ENCODE measurements at regions not wholly inside any gene's neighbourhood (a gene's known extent, or its start where the extent isn't known, plus 50 kb on each side); places are given as distances from the start of the nearest gene placed in this dataset.

- Histone ChIP-seq H3K4me3 (ENCODE audit: insufficient read depth, low read depth, low read length, poor library complexity, severe bottlenecking) (no peak overlapping the region), H3K27ac (ENCODE audit: insufficient read depth, low read length, poor library complexity, severe bottlenecking) (no peak overlapping the region), H3K4me1 (ENCODE audit: control insufficient read depth, insufficient read depth, low read length, poor library complexity, severe bottlenecking) (no peaks in the 10 kb centered on the region), H3K9me3 (ENCODE audit: control insufficient read depth, low read length) (no peaks in the 10 kb centered on the region), H3K27me3 (replicated peaks; ENCODE audit: control insufficient read depth, insufficient read depth, low read length, poor library complexity, severe bottlenecking) (no peaks in the 10 kb centered on the region), H3K36me3 (ENCODE audit: control insufficient read depth, insufficient read depth, low read length) (no peaks in the 10 kb centered on the region)
- DNase-seq: no peak
Observed at GRCh38 chr10:111481261-111481826, 404.5 kb downstream of the ADRA2A start.

- Histone ChIP-seq H3K27me3 (replicated peaks; ENCODE audit: control insufficient read depth, insufficient read depth, low read length, poor library complexity, severe bottlenecking) (no peaks in the 10 kb centered on the region), H3K36me3 (ENCODE audit: control insufficient read depth, insufficient read depth, low read length) (no peaks in the 10 kb centered on the region), H3K9me3 (ENCODE audit: control insufficient read depth, low read length) (no peaks in the 10 kb centered on the region), H3K27ac (ENCODE audit: insufficient read depth, low read length, poor library complexity, severe bottlenecking) (no peak overlapping the region), H3K4me3 (ENCODE audit: insufficient read depth, low read depth, low read length, poor library complexity, severe bottlenecking) (no peak overlapping the region), H3K4me1 (ENCODE audit: control insufficient read depth, insufficient read depth, low read length, poor library complexity, severe bottlenecking) (no peaks in the 10 kb centered on the region)
- DNase-seq: no peak
Observed at GRCh38 chr10:111481866-111482265, 405.0 kb downstream of the ADRA2A start.

GRCh38 chr10:111482621-111483216 lies 405.9 kb downstream of the ADRA2A start:
- Histone ChIP-seq H3K9me3 (ENCODE audit: control insufficient read depth, low read length) (no peaks in the 10 kb centered on the region), H3K36me3 (ENCODE audit: control insufficient read depth, insufficient read depth, low read length) (no peaks in the 10 kb centered on the region), H3K27me3 (replicated peaks; ENCODE audit: control insufficient read depth, insufficient read depth, low read length, poor library complexity, severe bottlenecking) (no peaks in the 10 kb centered on the region), H3K4me3 (ENCODE audit: insufficient read depth, low read depth, low read length, poor library complexity, severe bottlenecking) (no peak overlapping the region), H3K4me1 (ENCODE audit: control insufficient read depth, insufficient read depth, low read length, poor library complexity, severe bottlenecking) (no peaks in the 10 kb centered on the region), H3K27ac (ENCODE audit: insufficient read depth, low read length, poor library complexity, severe bottlenecking) (no peak overlapping the region)
- DNase-seq: no peak

GRCh38 chr10:111485767-111486166 lies 408.9 kb downstream of the ADRA2A start:
- no peak overlapping the region for H3K27ac ChIP-seq (ENCODE audit: insufficient read depth, low read length, poor library complexity, severe bottlenecking)
- DNase-seq: no peak
- H3K9me3 ChIP-seq (ENCODE audit: control insufficient read depth, low read length): no peaks in the 10 kb centered on the region
- no peaks in the 10 kb centered on the region for H3K27me3 ChIP-seq (replicated peaks; ENCODE audit: control insufficient read depth, insufficient read depth, low read length, poor library complexity, severe bottlenecking)
- H3K4me3 ChIP-seq (ENCODE audit: insufficient read depth, low read depth, low read length, poor library complexity, severe bottlenecking): no peak overlapping the region
- no peaks in the 10 kb centered on the region for H3K4me1 ChIP-seq (ENCODE audit: control insufficient read depth, insufficient read depth, low read length, poor library complexity, severe bottlenecking)
- H3K36me3 ChIP-seq (ENCODE audit: control insufficient read depth, insufficient read depth, low read length): no peaks in the 10 kb centered on the region

- no peaks in the 10 kb centered on the region for H3K36me3 ChIP-seq (ENCODE audit: control insufficient read depth, insufficient read depth, low read length)
- no peak overlapping the region for H3K27ac ChIP-seq (ENCODE audit: insufficient read depth, low read length, poor library complexity, severe bottlenecking)
- H3K27me3 ChIP-seq (replicated peaks; ENCODE audit: control insufficient read depth, insufficient read depth, low read length, poor library complexity, severe bottlenecking): no peaks in the 10 kb centered on the region
- no peak for DNase-seq
- H3K4me1 ChIP-seq (ENCODE audit: control insufficient read depth, insufficient read depth, low read length, poor library complexity, severe bottlenecking): no peaks in the 10 kb centered on the region
- no peak overlapping the region for H3K4me3 ChIP-seq (ENCODE audit: insufficient read depth, low read depth, low read length, poor library complexity, severe bottlenecking)
- no peaks in the 10 kb centered on the region for H3K9me3 ChIP-seq (ENCODE audit: control insufficient read depth, low read length)
Observed at GRCh38 chr10:111486346-111486745, 409.5 kb downstream of the ADRA2A start.

GRCh38 chr10:111488668-111489067 lies 411.8 kb downstream of the ADRA2A start:
- Histone ChIP-seq H3K9me3 (ENCODE audit: control insufficient read depth, low read length) (no peaks in the 10 kb centered on the region), H3K4me1 (ENCODE audit: control insufficient read depth, insufficient read depth, low read length, poor library complexity, severe bottlenecking) (no peaks in the 10 kb centered on the region), H3K4me3 (ENCODE audit: insufficient read depth, low read depth, low read length, poor library complexity, severe bottlenecking) (no peak overlapping the region), H3K27me3 (replicated peaks; ENCODE audit: control insufficient read depth, insufficient read depth, low read length, poor library complexity, severe bottlenecking) (no peaks in the 10 kb centered on the region), H3K36me3 (ENCODE audit: control insufficient read depth, insufficient read depth, low read length) (no peaks in the 10 kb centered on the region), H3K27ac (ENCODE audit: insufficient read depth, low read length, poor library complexity, severe bottlenecking) (no peak overlapping the region)
- DNase-seq: no peak

GRCh38 chr10:111491154-111491553 lies 414.3 kb downstream of the ADRA2A start:
- no peak overlapping the region for H3K4me3 ChIP-seq (ENCODE audit: insufficient read depth, low read depth, low read length, poor library complexity, severe bottlenecking)
- H3K27ac ChIP-seq (ENCODE audit: insufficient read depth, low read length, poor library complexity, severe bottlenecking): no peak overlapping the region
- no peak for DNase-seq

GRCh38 chr10:111493024-111493625 lies 416.3 kb downstream of the ADRA2A start:
- no peak for DNase-seq
- H3K27ac ChIP-seq (ENCODE audit: insufficient read depth, low read length, poor library complexity, severe bottlenecking): no peak overlapping the region
- H3K27me3 ChIP-seq (replicated peaks; ENCODE audit: control insufficient read depth, insufficient read depth, low read length, poor library complexity, severe bottlenecking): no peaks in the 10 kb centered on the region
- no peak overlapping the region for H3K4me3 ChIP-seq (ENCODE audit: insufficient read depth, low read depth, low read length, poor library complexity, severe bottlenecking)
- H3K9me3 ChIP-seq (ENCODE audit: control insufficient read depth, low read length): no peaks in the 10 kb centered on the region
- H3K4me1 ChIP-seq (ENCODE audit: control insufficient read depth, insufficient read depth, low read length, poor library complexity, severe bottlenecking): no peaks in the 10 kb centered on the region
- no peaks in the 10 kb centered on the region for H3K36me3 ChIP-seq (ENCODE audit: control insufficient read depth, insufficient read depth, low read length)

More at GRCh38 chr10:111491154-111491553, 414.3 kb downstream of the ADRA2A start:
- Histone ChIP-seq H3K27me3 (replicated peaks; ENCODE audit: control insufficient read depth, insufficient read depth, low read length, poor library complexity, severe bottlenecking) (no peaks in the 10 kb centered on the region), H3K4me1 (ENCODE audit: control insufficient read depth, insufficient read depth, low read length, poor library complexity, severe bottlenecking) (no peaks in the 10 kb centered on the region), H3K9me3 (ENCODE audit: control insufficient read depth, low read length) (no peaks in the 10 kb centered on the region), H3K36me3 (ENCODE audit: control insufficient read depth, insufficient read depth, low read length) (no peaks in the 10 kb centered on the region)

- no peaks in the 10 kb centered on the region for H3K4me1 ChIP-seq (ENCODE audit: control insufficient read depth, insufficient read depth, low read length, poor library complexity, severe bottlenecking)
- H3K36me3 ChIP-seq (ENCODE audit: control insufficient read depth, insufficient read depth, low read length): no peaks in the 10 kb centered on the region
- no peaks in the 10 kb centered on the region for H3K9me3 ChIP-seq (ENCODE audit: control insufficient read depth, low read length)
- no peak overlapping the region for H3K4me3 ChIP-seq (ENCODE audit: insufficient read depth, low read depth, low read length, poor library complexity, severe bottlenecking)
- no peaks in the 10 kb centered on the region for H3K27me3 ChIP-seq (replicated peaks; ENCODE audit: control insufficient read depth, insufficient read depth, low read length, poor library complexity, severe bottlenecking)
- no peak overlapping the region for H3K27ac ChIP-seq (ENCODE audit: insufficient read depth, low read length, poor library complexity, severe bottlenecking)
- DNase-seq: no peak
Observed at GRCh38 chr10:111498560-111498959, 421.7 kb downstream of the ADRA2A start.

- Histone ChIP-seq H3K9me3 (ENCODE audit: control insufficient read depth, low read length) (no peaks in the 10 kb centered on the region), H3K27ac (ENCODE audit: insufficient read depth, low read length, poor library complexity, severe bottlenecking) (no peak overlapping the region), H3K36me3 (ENCODE audit: control insufficient read depth, insufficient read depth, low read length) (no peaks in the 10 kb centered on the region), H3K4me1 (ENCODE audit: control insufficient read depth, insufficient read depth, low read length, poor library complexity, severe bottlenecking) (no peaks in the 10 kb centered on the region), H3K27me3 (replicated peaks; ENCODE audit: control insufficient read depth, insufficient read depth, low read length, poor library complexity, severe bottlenecking) (no peaks in the 10 kb centered on the region), H3K4me3 (ENCODE audit: insufficient read depth, low read depth, low read length, poor library complexity, severe bottlenecking) (no peak overlapping the region)
- DNase-seq: no peak
Observed at GRCh38 chr10:111504376-111504775, 427.5 kb downstream of the ADRA2A start.

Data from effector memory CD4-positive, alpha-beta T cell (primary cell).